ENCODE measurements at regions not wholly inside any gene's neighbourhood (a gene's known extent, or its start where the extent isn't known, plus 50 kb on each side); places are given as distances from the start of the nearest gene placed in this dataset.

DNA sequence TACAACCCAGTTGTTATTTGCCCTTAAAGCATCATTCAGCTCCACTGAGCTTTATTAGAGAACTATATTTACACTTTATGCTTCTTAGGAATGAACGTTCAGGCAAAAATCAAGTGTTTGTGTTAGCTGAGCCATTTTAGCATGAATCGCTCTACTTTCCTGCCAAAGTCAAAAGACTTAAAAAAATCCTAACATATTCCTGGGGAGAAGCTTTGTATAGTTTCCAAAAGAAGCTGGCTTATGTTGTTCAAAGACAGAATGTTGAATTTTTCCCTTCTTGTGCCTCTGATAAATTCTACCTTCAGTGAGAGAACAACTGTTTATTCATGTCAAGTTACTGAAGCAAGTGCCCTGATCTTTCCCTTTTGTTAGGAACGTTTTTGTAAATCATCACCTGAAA is 771.5 kb upstream of the HS3ST1 start:
- Histone ChIP-seq H3K36me3 (replicated peaks; ENCODE audit: insufficient read depth, low read length) (no peaks in the 10 kb centered on the region), H3K4me3 (ENCODE audit: low read length) (no peak overlapping the region), H3K79me2 (ENCODE audit: low read length) (no peaks in the 10 kb centered on the region), H3K27ac (ENCODE audit: low read length) (no peak overlapping the region), H3K27me3 (replicated peaks; ENCODE audit: insufficient read depth, low read length) (no peaks in the 10 kb centered on the region), H4K20me1 (ENCODE audit: insufficient read depth, low read length) (no peaks in the 10 kb centered on the region), H3K9me3 (replicated peaks; ENCODE audit: insufficient read depth, low read length) (no peaks in the 10 kb centered on the region), H3F3A (ENCODE audit: insufficient read depth, low read length) (no peaks in the 10 kb centered on the region), H3K9me2 (replicated peaks; ENCODE audit: insufficient read depth, low read length) (no peaks in the 10 kb centered on the region), H3K4me2 (ENCODE audit: low read depth, low read length) (no peak overlapping the region), H3K9ac (ENCODE audit: low read length) (no peak overlapping the region), H2AFZ (ENCODE audit: low read length) (no peak overlapping the region), H3K4me1 (ENCODE audit: low read length) (no peaks in the 10 kb centered on the region)
- no peak for DNase-seq
- TF ChIP-seq EZH2 (optimal IDR thresholded peaks at IDR 0.05; ENCODE audit: low read depth, low read length) (no peak), EZH2phosphoT487 (IDR thresholded peaks at IDR 0.05; ENCODE audit: low read length) (no peak)
- TF ChIP-seq, protein P1, sequence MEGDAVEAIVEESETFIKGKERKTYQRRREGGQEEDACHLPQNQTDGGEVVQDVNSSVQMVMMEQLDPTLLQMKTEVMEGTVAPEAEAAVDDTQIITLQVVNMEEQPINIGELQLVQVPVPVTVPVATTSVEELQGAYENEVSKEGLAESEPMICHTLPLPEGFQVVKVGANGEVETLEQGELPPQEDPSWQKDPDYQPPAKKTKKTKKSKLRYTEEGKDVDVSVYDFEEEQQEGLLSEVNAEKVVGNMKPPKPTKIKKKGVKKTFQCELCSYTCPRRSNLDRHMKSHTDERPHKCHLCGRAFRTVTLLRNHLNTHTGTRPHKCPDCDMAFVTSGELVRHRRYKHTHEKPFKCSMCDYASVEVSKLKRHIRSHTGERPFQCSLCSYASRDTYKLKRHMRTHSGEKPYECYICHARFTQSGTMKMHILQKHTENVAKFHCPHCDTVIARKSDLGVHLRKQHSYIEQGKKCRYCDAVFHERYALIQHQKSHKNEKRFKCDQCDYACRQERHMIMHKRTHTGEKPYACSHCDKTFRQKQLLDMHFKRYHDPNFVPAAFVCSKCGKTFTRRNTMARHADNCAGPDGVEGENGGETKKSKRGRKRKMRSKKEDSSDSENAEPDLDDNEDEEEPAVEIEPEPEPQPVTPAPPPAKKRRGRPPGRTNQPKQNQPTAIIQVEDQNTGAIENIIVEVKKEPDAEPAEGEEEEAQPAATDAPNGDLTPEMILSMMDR (IDR thresholded peaks at IDR 0.05; ENCODE audit: low read length), result no peak

DNA sequence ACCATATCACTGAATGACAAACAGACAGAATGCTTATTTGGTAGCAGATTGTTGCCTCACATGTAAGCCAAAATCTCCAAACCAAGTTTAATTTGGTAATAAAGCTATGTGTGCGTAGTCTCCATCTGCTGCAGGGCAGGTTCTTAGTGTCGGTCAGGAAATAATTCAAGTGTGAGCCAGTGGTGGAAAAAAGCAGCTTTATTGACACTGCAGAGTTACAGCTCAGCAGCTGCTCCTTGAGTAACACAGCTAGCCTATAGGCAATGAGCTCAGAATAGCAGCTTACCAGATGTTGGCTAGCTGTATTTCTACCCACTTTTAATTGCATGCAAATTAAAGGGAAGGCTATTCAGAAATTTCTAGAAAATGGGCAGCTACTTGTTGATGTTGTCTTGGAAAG is 757.8 kb upstream of the HS3ST1 start:
- H3K9ac ChIP-seq (ENCODE audit: low read length), result no peak overlapping the region
- no peaks in the 10 kb centered on the region for H3K79me2 ChIP-seq (ENCODE audit: low read length)
- H3K4me2 ChIP-seq (ENCODE audit: low read depth, low read length), result no peak overlapping the region
- H3K4me3 ChIP-seq (ENCODE audit: low read length), result no peak overlapping the region
- TF ChIP-seq, protein P1 (IDR thresholded peaks at IDR 0.05; ENCODE audit: low read length), result no peak
- no peak for TF ChIP-seq EZH2phosphoT487 (IDR thresholded peaks at IDR 0.05; ENCODE audit: low read length)
- TF ChIP-seq EZH2 (optimal IDR thresholded peaks at IDR 0.05; ENCODE audit: low read depth, low read length), result no peak
- no peaks in the 10 kb centered on the region for H4K20me1 ChIP-seq (ENCODE audit: insufficient read depth, low read length)
- no peak overlapping the region for H2AFZ ChIP-seq (ENCODE audit: low read length)
- no peaks in the 10 kb centered on the region for H3K36me3 ChIP-seq (replicated peaks; ENCODE audit: insufficient read depth, low read length)
- no peak overlapping the region for H3K27ac ChIP-seq (ENCODE audit: low read length)
- no peaks in the 10 kb centered on the region for H3K27me3 ChIP-seq (replicated peaks; ENCODE audit: insufficient read depth, low read length)
- H3K9me2 ChIP-seq (replicated peaks; ENCODE audit: insufficient read depth, low read length), result no peaks in the 10 kb centered on the region
- H3K9me3 ChIP-seq (replicated peaks; ENCODE audit: insufficient read depth, low read length), result no peaks in the 10 kb centered on the region
- DNase-seq, result no peak
- H3K4me1 ChIP-seq (ENCODE audit: low read length), result no peaks in the 10 kb centered on the region
- no peaks in the 10 kb centered on the region for H3F3A ChIP-seq (ENCODE audit: insufficient read depth, low read length)

DNA sequence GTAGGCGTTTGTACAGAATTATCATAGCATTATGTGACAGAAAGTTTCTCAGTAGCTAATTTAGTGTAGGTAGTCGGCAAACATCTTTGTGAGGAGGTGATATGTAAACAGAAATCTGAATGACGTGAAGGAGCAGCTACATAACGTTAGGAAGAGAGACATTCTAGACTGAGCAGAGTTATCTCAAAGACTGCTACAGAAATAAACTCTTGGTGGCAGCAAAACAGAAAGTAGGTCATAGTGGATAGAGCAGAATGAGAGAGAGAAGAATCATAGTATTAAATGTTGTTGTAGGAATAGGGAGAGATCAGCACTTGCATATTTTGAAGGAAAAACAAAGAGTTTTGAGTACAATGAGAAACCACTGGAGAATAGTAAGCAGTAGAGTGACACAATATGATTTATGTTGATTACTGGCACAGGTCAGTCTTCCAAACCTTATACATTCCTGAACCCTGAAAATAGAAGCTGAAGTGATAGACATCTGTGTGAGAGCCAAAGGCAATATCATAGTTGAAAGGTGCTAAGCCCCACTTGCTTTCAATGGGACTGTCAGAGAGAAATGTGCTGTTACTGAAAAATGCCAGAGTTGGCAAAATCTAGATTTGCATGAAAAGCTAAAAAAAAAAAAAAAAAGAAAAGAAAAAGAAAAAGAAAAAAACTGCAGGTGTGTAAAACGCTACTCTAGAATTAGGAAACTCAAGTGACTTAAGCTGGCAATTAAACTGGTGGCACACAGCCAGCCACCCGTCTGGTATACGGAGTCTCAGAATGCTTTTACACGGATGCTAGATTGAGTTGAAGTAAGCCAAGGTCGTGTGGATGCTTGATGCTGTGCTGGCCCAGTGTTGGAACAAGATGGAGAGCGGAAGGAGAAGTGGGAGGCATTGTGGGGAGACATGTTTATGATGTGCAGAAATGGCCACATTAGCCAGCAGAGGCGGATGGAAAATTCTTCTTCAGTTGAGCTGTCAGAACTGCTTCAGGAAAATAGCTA is 750.2 kb upstream of the HS3ST1 start:
- Histone ChIP-seq H3K27me3 (replicated peaks; ENCODE audit: insufficient read depth, low read length) (no peaks in the 10 kb centered on the region), H4K20me1 (ENCODE audit: insufficient read depth, low read length) (no peaks in the 10 kb centered on the region), H3K9me3 (replicated peaks; ENCODE audit: insufficient read depth, low read length) (no peaks in the 10 kb centered on the region), H3F3A (ENCODE audit: insufficient read depth, low read length) (no peaks in the 10 kb centered on the region), H3K4me3 (ENCODE audit: low read length) (no peak overlapping the region), H3K79me2 (ENCODE audit: low read length) (no peaks in the 10 kb centered on the region), H3K4me1 (ENCODE audit: low read length) (no peaks in the 10 kb centered on the region), H3K9ac (ENCODE audit: low read length) (no peak overlapping the region), H3K9me2 (replicated peaks; ENCODE audit: insufficient read depth, low read length) (no peaks in the 10 kb centered on the region), H3K4me2 (ENCODE audit: low read depth, low read length) (no peak overlapping the region), H3K27ac (ENCODE audit: low read length) (no peak overlapping the region), H2AFZ (ENCODE audit: low read length) (no peak overlapping the region), H3K36me3 (replicated peaks; ENCODE audit: insufficient read depth, low read length) (no peaks in the 10 kb centered on the region)
- TF ChIP-seq, protein P1 (IDR thresholded peaks at IDR 0.05; ENCODE audit: low read length), result no peak
- TF ChIP-seq EZH2phosphoT487 (IDR thresholded peaks at IDR 0.05; ENCODE audit: low read length), result no peak
- no peak for TF ChIP-seq EZH2 (optimal IDR thresholded peaks at IDR 0.05; ENCODE audit: low read depth, low read length)
- DNase-seq, result no peak
